IMR-90 (cell line): ENCODE measurements at regions not wholly inside any gene's neighbourhood (a gene's known extent, or its start where the extent isn't known, plus 50 kb on each side); places are given as distances from the start of the nearest gene placed in this dataset.
"Not testable (repeated sequence)": the region's sequence is repeated elsewhere in the genome, so short reads cannot be mapped to it uniquely, and the experiment has no call there.

Source experiments
- ATAC-seq: fragments of 200-7000 bp; cut with Tn5 transposase; 2 replicates; pipeline ENCODE4 v1.9.1; 2020; ENCODE audit warnings: low read depth, mild to moderate bottlenecking, moderate library complexity
- BruUV-seq: library from RNA; stranded (reverse); fragments of 400-500 nt; replicated peaks from 2 replicates; lab custom pipeline; 2021; lab: Mats Ljungman, UMichigan
- CTCF ChIA-PET: fragments of 300-600 bp; formaldehyde crosslinking; extraction: SDS; loops from one replicate; lab custom pipeline; 2021; ENCODE audit warnings: antibody characterized with exemption; lab: Yijun Ruan, JAX
- POLR2A ChIA-PET: fragments of 300-600 bp; sonication (Branson Sonifier 250); formaldehyde crosslinking; loops from one replicate; lab custom pipeline; 2022; ENCODE audit warnings: antibody characterized with exemption; ENCODE audit not compliant: unreplicated experiment; lab: Charles Lee
- DNase-seq: peaks from one replicate; pipeline ENCODE4 v3.0.0; 2013
- H2AFZ ChIP-seq: replicated peaks from 2 replicates; pipeline ENCODE3; 2013; ENCODE audit warnings: low read length, mild to moderate bottlenecking; ENCODE audit not compliant: poor library complexity
- H2AK5ac ChIP-seq: 2 replicates; pipeline ENCODE4 v1.6.1; 2013; ENCODE audit warnings: low read depth, low read length, inconsistent platforms
- H2AK9ac ChIP-seq: replicated peaks from 2 replicates; pipeline ENCODE3; 2013; ENCODE audit warnings: mild to moderate bottlenecking, low read depth, low read length, moderate library complexity; ENCODE audit not compliant: poor library complexity
- H2BK120ac ChIP-seq: 2 replicates; pipeline ENCODE4 v1.6.1; 2013; ENCODE audit warnings: low read depth, low read length, inconsistent platforms
- H2BK15ac ChIP-seq: 3 replicates; pipeline ENCODE4 v1.6.1; 2013; ENCODE audit warnings: low read depth, low read length, inconsistent platforms
- H2BK20ac ChIP-seq: 2 replicates; pipeline ENCODE4 v1.6.1; 2013; ENCODE audit warnings: low read depth, mild to moderate bottlenecking, inconsistent platforms, low read length, moderate library complexity
- H2BK5ac ChIP-seq: 2 replicates; pipeline ENCODE4 v1.6.1; 2013; ENCODE audit warnings: mild to moderate bottlenecking, low read depth, low read length, inconsistent platforms; ENCODE audit not compliant: poor library complexity, severe bottlenecking
- H3K14ac ChIP-seq: replicated peaks from 2 replicates; pipeline ENCODE4 v1.6.1; 2013; ENCODE audit warnings: low read depth, low read length, inconsistent platforms
- H3K18ac ChIP-seq: 2 replicates; pipeline ENCODE4 v1.6.1; 2013; ENCODE audit warnings: low read depth, low read length, control low read depth
- H3K23ac ChIP-seq: 2 replicates; pipeline ENCODE4 v1.6.1; 2013; ENCODE audit warnings: low read depth, low read length, inconsistent platforms
- H3K27ac ChIP-seq: 2 replicates; pipeline ENCODE4 v1.5.1; 2013; ENCODE audit warnings: mild to moderate bottlenecking, control low read depth, low read length; ENCODE audit not compliant: insufficient read depth
- H3K27me3 ChIP-seq: 2 replicates; pipeline ENCODE4 v1.6.1; 2013; ENCODE audit warnings: low read length; ENCODE audit not compliant: control insufficient read depth, insufficient read depth
- H3K36me3 ChIP-seq: 2 replicates; pipeline ENCODE4 v1.6.1; 2013; ENCODE audit warnings: low read length, mixed read lengths; ENCODE audit not compliant: control insufficient read depth, insufficient read depth
- H3K4ac ChIP-seq: 2 replicates; pipeline ENCODE4 v1.6.1; 2013; ENCODE audit warnings: low read depth, low read length, inconsistent platforms
- H3K4me1 ChIP-seq: 2 replicates; pipeline ENCODE4 v1.6.1; 2013; ENCODE audit warnings: low read length, mixed read lengths; ENCODE audit not compliant: control insufficient read depth, insufficient read depth
- H3K4me2 ChIP-seq: 2 replicates; pipeline ENCODE4 v1.6.1; 2013; ENCODE audit warnings: low read depth, mild to moderate bottlenecking, control low read depth, low read length, moderate library complexity
- H3K4me3 ChIP-seq: 2 replicates; pipeline ENCODE4 v1.5.1; 2013; ENCODE audit warnings: low read depth, mild to moderate bottlenecking, control low read depth, low read length, moderate library complexity; ENCODE audit not compliant: insufficient read depth
- H3K56ac ChIP-seq: 2 replicates; pipeline ENCODE4 v1.6.1; 2013; ENCODE audit warnings: low read length, inconsistent platforms; ENCODE audit not compliant: insufficient read depth; ENCODE audit errors: extremely low read depth
- H3K79me1 ChIP-seq, 2 experiments: 2 replicates each; pipeline ENCODE4 v1.6.1; 2013; ENCODE audit warnings: low read length in 2 of 2, inconsistent platforms in 1 of 2, low read depth in 1 of 2
- H3K9ac ChIP-seq: 2 replicates; pipeline ENCODE4 v1.6.1; 2013; ENCODE audit warnings: low read depth, low read length, control low read depth
- H3K9me1 ChIP-seq: 2 replicates; pipeline ENCODE4 v1.6.1; 2013; ENCODE audit warnings: low read length, inconsistent platforms; ENCODE audit not compliant: insufficient read depth
- H3K9me3 ChIP-seq: 2 replicates; pipeline ENCODE4 v1.6.1; 2013; ENCODE audit warnings: low read length; ENCODE audit not compliant: control insufficient read depth, insufficient read depth
- H4K20me1 ChIP-seq: 2 replicates; pipeline ENCODE4 v1.6.1; 2013; ENCODE audit warnings: low read length, inconsistent platforms; ENCODE audit not compliant: insufficient read depth
- H4K5ac ChIP-seq: 2 replicates; pipeline ENCODE4 v1.6.1; 2013; ENCODE audit warnings: mild to moderate bottlenecking, low read depth, low read length, control low read depth
- H4K8ac ChIP-seq, 2 experiments: 2 replicates each; pipeline ENCODE4 v1.6.1; 2013; ENCODE audit warnings: low read depth in 2 of 2, low read length in 2 of 2, control low read depth in 1 of 2, inconsistent platforms in 1 of 2
- H4K91ac ChIP-seq: 2 replicates; pipeline ENCODE4 v1.6.1; 2013; ENCODE audit warnings: low read depth, low read length, inconsistent platforms; ENCODE audit not compliant: insufficient read depth
- CEBPB ChIP-seq: IDR thresholded peaks from 2 replicates; pipeline ENCODE4 v1.6.1; 2012; ENCODE audit warnings: low read depth, low read length, improper control_type of control experiment
- MAZ ChIP-seq: IDR thresholded peaks from 2 replicates; pipeline ENCODE4 v1.6.1; 2012; ENCODE audit warnings: low read depth, mild to moderate bottlenecking, low read length, improper control_type of control experiment, moderate library complexity, borderline replicate concordance
- NFE2L2 ChIP-seq: fragments of 150-350 bp; IDR thresholded peaks from 2 replicates; pipeline ENCODE4 v1.6.1; 2016; ENCODE audit warnings: low read depth, mild to moderate bottlenecking, low read length
- WGBS, 2 experiments: methylation state at CpG; one replicate each; pipeline versions ENCODE4 v1.1.5 to v1.1.7; 2013; ENCODE audit warnings: missing lambda C conversion rate in 2 of 2; ENCODE audit not compliant: insufficient read length in 1 of 2; ENCODE audit errors: extremely low coverage in 2 of 2; 5-methylcytosine and 5-hydroxymethylcytosine counted together
- dilution Hi-C: fragments of 300-500 bp; cut with HindIII; formaldehyde crosslinking; loops from one replicate; pipeline ENCODE4 v1.14.3; 2018; ENCODE audit warnings: low sequenced_read_pairs; ENCODE audit not compliant: unreplicated experiment
- in situ Hi-C: fragments of 300-500 bp; cut with MboI; formaldehyde crosslinking; loops from 3 replicates; pipeline ENCODE4 v1.14.3; 2019; ENCODE audit warnings: low sequenced_read_pairs, inconsistent platforms, mixed read lengths
- intact Hi-C: fragments of 100-400 bp; cut with micrococcal nuclease; formaldehyde crosslinking; loops from 2 replicates; pipeline ENCODE4 v1.10.0; 2022

DNA sequence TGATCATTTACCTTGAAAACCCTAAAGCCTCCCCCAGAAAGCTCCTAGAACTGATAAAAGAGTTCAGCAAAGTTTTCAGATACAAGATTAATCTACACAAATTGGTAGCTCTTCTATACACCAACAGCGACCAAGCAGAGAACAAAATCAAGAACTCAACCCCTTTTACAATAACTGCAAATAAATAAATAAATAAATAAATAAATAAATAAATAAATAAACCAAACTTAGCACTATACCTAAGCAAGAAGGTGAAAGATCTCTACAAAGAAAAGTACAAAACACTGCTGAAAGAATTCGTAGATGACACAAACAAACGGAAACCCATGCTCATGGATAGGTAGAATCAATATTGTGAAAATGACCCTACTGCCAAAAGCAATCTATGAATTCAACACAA lies 182.0 kb upstream of the RND3 start:
- intact Hi-C loops, result no loop called here
- no CpG with 5 or more reads among the region's 3 CpGs for whole genome bisulfite sequencing, 2 experiments
- in situ Hi-C loops, result no loop called here
- Histone ChIP-seq H2BK120ac (no peak overlapping the region), H3K9me1 (no peaks in the 10 kb centered on the region), H3K79me1 (no peaks in the 10 kb centered on the region), H2BK15ac (no peak overlapping the region), H3K36me3 (no peaks in the 10 kb centered on the region), H4K20me1 (no peaks in the 10 kb centered on the region), H2BK20ac (no peak overlapping the region), H3K27ac (no peak overlapping the region), H4K91ac (no peak overlapping the region), H3K9me3 (no peaks in the 10 kb centered on the region), H2BK5ac (no peak overlapping the region), H4K8ac (no peak overlapping the region), H3K4me1 (no peaks in the 10 kb centered on the region), H3K23ac (no peak overlapping the region), H3K4me3 (no peak overlapping the region), H3K18ac (no peak overlapping the region), H3K56ac (no peak overlapping the region), H3K14ac (no peak overlapping the region), H3K27me3 (no peaks in the 10 kb centered on the region), H4K5ac (no peak overlapping the region), H2AFZ (no peak overlapping the region), H2AK5ac (no peak overlapping the region), H2AK9ac (no peak overlapping the region), H3K4me2 (no peak overlapping the region), H3K4ac (0 out of 2 replicates have a peak overlapping the region, but pooled peaks have one; percentile 27), H3K9ac (no peak overlapping the region)
- ATAC-seq, result no peak
- TF ChIP-seq NFE2L2 (no peak), CEBPB (no peak), MAZ (no peak)
- POLR2A ChIA-PET, result no interaction called here
- no TSS peak for BruUV-seq
- no peak for DNase-seq
- CTCF ChIA-PET, result no interaction called here
- dilution Hi-C loops, result no loop called here

DNA sequence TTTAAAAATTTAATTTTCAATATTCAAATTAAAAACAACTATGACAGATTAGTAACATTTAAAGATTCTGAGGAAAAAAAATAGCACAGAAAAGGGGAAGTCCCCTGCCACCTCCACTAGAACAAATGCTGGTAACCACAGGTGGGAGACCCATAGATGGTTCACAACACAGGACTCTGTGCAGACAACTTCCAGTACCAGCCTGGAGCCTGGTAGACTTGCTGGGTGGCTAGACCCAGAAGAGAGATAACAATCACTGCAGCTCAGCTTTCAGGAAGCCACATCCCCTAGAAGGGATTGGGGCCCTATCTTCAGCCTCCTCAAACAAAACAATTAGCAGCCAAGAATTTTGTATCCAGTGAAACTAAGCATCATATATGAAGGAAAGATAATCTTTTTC lies 179.6 kb upstream of the RND3 start:
- H3K9ac ChIP-seq, H2BK15ac ChIP-seq, ATAC-seq, intact Hi-C loops, H2AK9ac ChIP-seq, H3K9me3 ChIP-seq, H3K9me1 ChIP-seq, H3K14ac ChIP-seq, POLR2A ChIA-PET, H3K36me3 ChIP-seq, H4K91ac ChIP-seq, H3K56ac ChIP-seq, H2AK5ac ChIP-seq, H3K4me1 ChIP-seq, H3K4me2 ChIP-seq, H3K4me3 ChIP-seq, dilution Hi-C loops, H3K79me1 ChIP-seq, BruUV-seq, H3K27ac ChIP-seq, H3K27me3 ChIP-seq, DNase-seq, H4K20me1 ChIP-seq, H3K18ac ChIP-seq, H2BK5ac ChIP-seq, in situ Hi-C loops, H3K23ac ChIP-seq: not testable (repeated sequence)
- peak overlapping the region; percentile 70; the same call in 1 of the 2 replicates for H2BK20ac ChIP-seq
- peak overlapping the region; percentile 58 for H2AFZ ChIP-seq
- peak overlapping the region; percentile 83; the same call in 1 of the 2 replicates for H2BK120ac ChIP-seq
- H3K4ac ChIP-seq, result peak overlapping the region; percentile 53; the same call in 1 of the 2 replicates
- H4K8ac ChIP-seq, result peak overlapping the region in 1 of 2 experiments; percentile 77; a peak in 2 of 4 replicates
- CTCF ChIA-PET, result interaction anchor here (0.9 kb wide), 1 partner anchor 28 kb away, joined by 3 read pairs; no protein-coding TSS in a partner anchor
- H4K5ac ChIP-seq, result peak overlapping the region; percentile 74; the same call in 1 of the 2 replicates
